Nephron progenitor cell (in vitro differentiated cells): ENCODE measurements at regions not wholly inside any gene's neighbourhood (a gene's known extent, or its start where the extent isn't known, plus 50 kb on each side); places are given as distances from the start of the nearest gene placed in this dataset.

Experiments
- DNase-seq: peaks from one replicate; pipeline ENCODE4 v3.0.0; 2021
- H3K27ac Mint-ChIP-seq: 2 replicates; pipeline ENCODE4 v1.8.0; 2021; ENCODE audit warnings: mild to moderate bottlenecking, moderate library complexity, mixed read lengths
- H3K27me3 Mint-ChIP-seq: 2 replicates; pipeline ENCODE4 v1.8.0; 2021; ENCODE audit warnings: mild to moderate bottlenecking, low read depth, mixed read lengths; ENCODE audit not compliant: poor library complexity
- H3K36me3 Mint-ChIP-seq: 2 replicates; pipeline ENCODE4 v1.8.0; 2021; ENCODE audit warnings: low read depth, mixed read lengths
- H3K4me1 Mint-ChIP-seq: 2 replicates; pipeline ENCODE4 v1.8.0; 2021; ENCODE audit warnings: mixed read lengths
- H3K4me3 Mint-ChIP-seq: 2 replicates; pipeline ENCODE4 v1.8.0; 2021; ENCODE audit warnings: mild to moderate bottlenecking, moderate library complexity, mixed read lengths
- H3K9me3 Mint-ChIP-seq: 2 replicates; pipeline ENCODE4 v1.8.0; 2021; ENCODE audit warnings: mild to moderate bottlenecking, moderate library complexity, mixed read lengths
- TF ChIP-seq, protein P1 (sequence below): fragments of 200-600 bp; sonication (generic); IDR thresholded peaks from 2 replicates; pipeline ENCODE4 v1.5.0; 2021; ENCODE audit warnings: antibody characterized with exemption

DNA sequence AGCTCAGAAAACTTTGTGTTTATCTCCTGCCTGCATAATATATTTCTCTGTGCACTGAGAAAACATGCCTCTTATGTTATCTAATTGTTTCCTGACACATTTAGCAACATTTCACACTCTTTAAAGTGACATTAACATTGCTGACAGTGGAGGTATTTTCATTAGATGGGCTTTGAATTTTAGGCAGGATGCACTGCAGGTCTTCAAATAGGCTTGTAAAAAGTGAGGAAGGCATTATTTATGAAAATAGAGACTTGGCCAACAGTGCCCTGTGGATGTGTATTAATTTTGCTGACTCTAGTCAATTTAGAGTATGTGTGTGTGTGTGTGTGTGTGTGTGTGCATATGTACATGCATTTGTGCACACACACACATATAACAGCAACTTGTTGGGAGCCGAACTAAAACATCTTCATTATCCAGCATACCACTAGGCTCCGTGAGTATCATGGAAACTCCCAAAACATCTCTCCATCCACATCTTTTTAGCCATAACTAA lies 429.5 kb upstream of the WWC1 start:
- DNase-seq = no peak
- Mint-ChIP-seq H3K4me3 (no peak overlapping the region), H3K27me3 (no peaks in the 10 kb centered on the region), H3K27ac (no peak overlapping the region), H3K9me3 (peaks cover 17% of the 10 kb centered on the region), H3K4me1 (no peaks in the 10 kb centered on the region), H3K36me3 (peaks cover 5% of the 10 kb centered on the region)
- TF ChIP-seq, protein P1, sequence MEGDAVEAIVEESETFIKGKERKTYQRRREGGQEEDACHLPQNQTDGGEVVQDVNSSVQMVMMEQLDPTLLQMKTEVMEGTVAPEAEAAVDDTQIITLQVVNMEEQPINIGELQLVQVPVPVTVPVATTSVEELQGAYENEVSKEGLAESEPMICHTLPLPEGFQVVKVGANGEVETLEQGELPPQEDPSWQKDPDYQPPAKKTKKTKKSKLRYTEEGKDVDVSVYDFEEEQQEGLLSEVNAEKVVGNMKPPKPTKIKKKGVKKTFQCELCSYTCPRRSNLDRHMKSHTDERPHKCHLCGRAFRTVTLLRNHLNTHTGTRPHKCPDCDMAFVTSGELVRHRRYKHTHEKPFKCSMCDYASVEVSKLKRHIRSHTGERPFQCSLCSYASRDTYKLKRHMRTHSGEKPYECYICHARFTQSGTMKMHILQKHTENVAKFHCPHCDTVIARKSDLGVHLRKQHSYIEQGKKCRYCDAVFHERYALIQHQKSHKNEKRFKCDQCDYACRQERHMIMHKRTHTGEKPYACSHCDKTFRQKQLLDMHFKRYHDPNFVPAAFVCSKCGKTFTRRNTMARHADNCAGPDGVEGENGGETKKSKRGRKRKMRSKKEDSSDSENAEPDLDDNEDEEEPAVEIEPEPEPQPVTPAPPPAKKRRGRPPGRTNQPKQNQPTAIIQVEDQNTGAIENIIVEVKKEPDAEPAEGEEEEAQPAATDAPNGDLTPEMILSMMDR = no peak

DNA sequence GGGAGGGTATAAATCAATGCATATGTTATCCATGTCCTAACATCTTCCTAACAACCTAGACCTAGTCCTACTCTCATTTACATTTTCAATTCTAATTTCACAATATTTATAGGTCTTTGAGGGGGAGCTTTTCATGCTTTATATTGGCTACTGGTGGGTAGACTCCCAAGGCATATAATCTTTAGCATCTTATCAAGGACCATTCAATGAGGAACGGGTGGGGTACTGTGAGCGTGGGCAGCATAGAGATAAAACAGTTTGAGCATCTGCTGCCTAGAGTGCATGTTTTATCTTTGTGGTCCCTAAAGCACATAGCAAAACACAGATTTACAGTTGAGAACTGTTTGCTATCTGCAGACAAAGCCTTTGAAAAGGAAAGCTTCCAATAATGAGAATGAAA lies 427.6 kb upstream of the WWC1 start:
- TF ChIP-seq, protein P1 = no peak
- no peaks in the 10 kb centered on the region for H3K27me3 Mint-ChIP-seq

DNA sequence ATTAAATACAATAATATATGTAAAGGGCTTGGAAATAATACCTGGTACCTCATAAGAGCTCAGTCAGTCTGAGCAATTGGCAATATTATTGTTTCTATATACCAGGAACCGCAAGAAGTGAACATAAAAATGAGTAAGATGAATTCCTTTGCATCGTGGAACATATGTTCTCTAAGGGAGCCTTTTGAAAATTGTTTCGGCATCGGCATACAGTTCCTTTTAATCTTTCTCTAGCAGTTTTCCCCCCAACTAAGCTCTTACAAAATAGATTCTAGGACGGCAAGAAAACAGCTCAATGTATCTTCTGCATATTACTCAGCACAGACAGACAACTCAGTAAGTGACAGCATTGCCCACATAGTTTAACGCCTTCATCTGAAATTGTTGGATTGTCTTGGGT lies 426.6 kb upstream of the WWC1 start:
- no peaks in the 10 kb centered on the region for H3K4me1 Mint-ChIP-seq
- H3K36me3 Mint-ChIP-seq = peaks cover 5% of the 10 kb centered on the region
- peaks cover 3% of the 10 kb centered on the region for H3K27me3 Mint-ChIP-seq
- DNase-seq = no peak
- no peak overlapping the region for H3K27ac Mint-ChIP-seq
- peaks cover 5% of the 10 kb centered on the region for H3K9me3 Mint-ChIP-seq
- TF ChIP-seq, protein P1 = no peak
- H3K4me3 Mint-ChIP-seq = no peak overlapping the region

More for the DNA sequence above, 427.6 kb upstream of the WWC1 start:
- no peak for DNase-seq
- Mint-ChIP-seq H3K36me3 (peaks cover 5% of the 10 kb centered on the region), H3K4me1 (no peaks in the 10 kb centered on the region), H3K4me3 (no peak overlapping the region), H3K9me3 (peaks cover 5% of the 10 kb centered on the region), H3K27ac (no peak overlapping the region)

DNA sequence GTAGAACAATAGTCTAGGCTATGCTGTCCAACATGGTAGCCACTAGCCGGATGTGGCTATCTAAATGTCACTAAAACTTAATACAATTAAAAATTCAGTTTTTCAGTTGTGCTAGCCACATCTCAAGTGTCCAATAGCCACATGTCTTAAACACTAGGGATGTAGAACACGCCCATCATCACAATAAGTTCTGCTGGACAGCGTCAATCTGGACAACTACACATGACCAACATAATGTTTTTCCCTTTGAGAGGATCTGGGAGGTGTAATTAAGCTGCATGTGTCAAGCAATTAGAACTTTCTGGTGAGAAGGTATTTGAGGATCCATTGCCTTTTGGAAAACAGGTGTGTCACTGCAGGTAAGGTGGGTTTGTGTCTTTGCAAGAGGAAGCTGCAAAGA lies 424.6 kb upstream of the WWC1 start:
- Mint-ChIP-seq H3K27me3 (peaks cover 3% of the 10 kb centered on the region), H3K4me1 (no peaks in the 10 kb centered on the region), H3K9me3 (no peaks in the 10 kb centered on the region), H3K36me3 (no peaks in the 10 kb centered on the region), H3K27ac (no peak overlapping the region), H3K4me3 (no peak overlapping the region)
- TF ChIP-seq, protein P1 = no peak
- DNase-seq = no peak

DNA sequence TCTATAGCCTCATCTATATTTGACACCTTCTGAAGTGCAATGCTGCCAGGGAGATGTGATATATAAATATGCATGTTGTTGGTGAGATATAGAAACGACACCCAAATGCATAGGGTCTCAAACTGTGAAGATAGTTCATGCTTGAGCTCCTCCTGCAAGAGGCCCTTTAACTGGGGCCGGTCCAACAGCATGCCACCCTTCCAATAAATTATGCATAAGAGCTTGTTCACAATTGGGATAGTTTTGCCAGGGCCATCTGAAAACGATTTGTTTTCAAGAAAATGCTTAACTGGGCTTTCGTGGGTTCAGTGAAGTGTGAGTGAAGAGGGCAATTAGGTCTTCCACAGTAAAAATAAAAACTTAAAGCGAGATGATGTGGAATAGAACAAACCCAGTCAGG lies 424.2 kb upstream of the WWC1 start:
- Mint-ChIP-seq H3K9me3 (no peaks in the 10 kb centered on the region), H3K27ac (no peak overlapping the region), H3K4me3 (no peak overlapping the region), H3K36me3 (no peaks in the 10 kb centered on the region), H3K4me1 (no peaks in the 10 kb centered on the region), H3K27me3 (peaks cover 3% of the 10 kb centered on the region)
- DNase-seq = no peak
- TF ChIP-seq, protein P1 = no peak

DNA sequence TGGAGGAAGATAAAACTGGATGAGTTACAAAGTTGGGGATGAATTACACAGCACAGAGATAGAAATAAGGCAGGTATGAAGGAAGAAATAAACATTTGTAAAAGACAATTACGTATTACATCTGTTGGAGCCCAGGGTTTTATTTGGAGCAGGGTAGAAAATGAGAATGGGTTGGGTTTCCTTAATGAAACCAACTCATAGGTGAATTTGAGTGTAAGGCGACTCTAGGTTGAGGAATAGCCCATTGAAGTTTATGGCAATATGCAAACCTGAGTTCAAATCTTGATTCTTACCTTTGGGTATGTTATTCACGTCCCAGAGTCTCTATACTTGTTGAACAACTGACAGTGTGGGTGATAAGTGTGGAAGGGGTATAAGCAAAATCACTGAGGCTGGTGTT lies 422.3 kb upstream of the WWC1 start:
- TF ChIP-seq, protein P1 = no peak
- Mint-ChIP-seq H3K27me3 (peaks cover 3% of the 10 kb centered on the region), H3K4me3 (no peak overlapping the region), H3K27ac (no peak overlapping the region), H3K36me3 (no peaks in the 10 kb centered on the region), H3K4me1 (no peaks in the 10 kb centered on the region), H3K9me3 (no peaks in the 10 kb centered on the region)
- no peak for DNase-seq
